ENCODE measurements at regions not wholly inside any gene's neighbourhood (a gene's known extent, or its start where the extent isn't known, plus 50 kb on each side); places are given as distances from the start of the nearest gene placed in this dataset.
A peak's percentile ranks its signal among the peaks of the same experiment; 100 is the strongest.

DNA sequence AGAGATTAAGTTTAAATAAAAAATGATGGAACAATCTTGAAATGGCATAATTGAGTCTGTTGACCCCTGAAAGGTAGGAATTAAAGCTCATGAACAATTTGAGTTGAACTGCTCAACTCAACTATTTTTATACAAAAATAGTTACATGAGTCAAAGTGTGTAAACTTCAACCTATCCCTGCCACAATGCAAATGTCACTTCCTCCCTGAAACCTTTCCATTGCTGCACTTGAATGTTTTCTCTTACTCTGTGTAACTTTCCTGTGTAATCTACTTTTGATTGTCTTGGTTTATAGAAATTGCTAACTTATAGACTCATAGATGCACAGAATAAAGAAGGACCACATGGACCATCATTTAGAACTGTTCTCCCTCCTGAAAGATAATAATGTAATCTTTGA, 218.5 kb downstream of the GBA3 start:
- DNase-seq, result no peak

DNA sequence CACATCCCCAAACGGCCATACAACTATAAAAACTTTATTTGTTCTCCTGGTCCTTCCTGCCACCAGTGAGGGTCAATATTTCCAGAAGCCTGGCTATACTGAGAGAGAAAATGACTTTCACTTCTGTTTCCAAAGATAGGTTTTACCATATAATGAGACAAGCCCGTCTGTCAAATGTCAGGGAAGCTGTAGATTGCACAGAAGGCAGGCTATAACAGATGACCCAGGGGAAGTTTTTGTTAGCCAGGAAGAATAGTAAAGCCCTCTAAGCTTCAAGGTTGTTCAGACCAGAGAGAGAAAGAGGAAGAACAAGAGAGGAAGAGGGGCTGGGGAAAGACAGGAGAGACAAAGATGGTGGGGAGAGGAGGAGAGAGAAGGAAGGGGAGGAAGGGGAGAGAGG, 217.5 kb downstream of the GBA3 start:
- intact Hi-C loops (cut with DNase I), result no loop called here

More for the DNA sequence above, 218.5 kb downstream of the GBA3 start:
- intact Hi-C loops (cut with DNase I), result no loop called here
- Histone ChIP-seq H3K27me3 (no peaks in the 10 kb centered on the region), H3K27ac (no peak overlapping the region), H3K4me1 (no peaks in the 10 kb centered on the region), H3K36me3 (no peaks in the 10 kb centered on the region), H3K9me3 (no peaks in the 10 kb centered on the region), H3K4me3 (no peak overlapping the region)
- ATAC-seq, result no peak
- TF ChIP-seq POLR2A (IDR thresholded peaks at IDR 0.05), result no peak
- TF ChIP-seq, protein P1, sequence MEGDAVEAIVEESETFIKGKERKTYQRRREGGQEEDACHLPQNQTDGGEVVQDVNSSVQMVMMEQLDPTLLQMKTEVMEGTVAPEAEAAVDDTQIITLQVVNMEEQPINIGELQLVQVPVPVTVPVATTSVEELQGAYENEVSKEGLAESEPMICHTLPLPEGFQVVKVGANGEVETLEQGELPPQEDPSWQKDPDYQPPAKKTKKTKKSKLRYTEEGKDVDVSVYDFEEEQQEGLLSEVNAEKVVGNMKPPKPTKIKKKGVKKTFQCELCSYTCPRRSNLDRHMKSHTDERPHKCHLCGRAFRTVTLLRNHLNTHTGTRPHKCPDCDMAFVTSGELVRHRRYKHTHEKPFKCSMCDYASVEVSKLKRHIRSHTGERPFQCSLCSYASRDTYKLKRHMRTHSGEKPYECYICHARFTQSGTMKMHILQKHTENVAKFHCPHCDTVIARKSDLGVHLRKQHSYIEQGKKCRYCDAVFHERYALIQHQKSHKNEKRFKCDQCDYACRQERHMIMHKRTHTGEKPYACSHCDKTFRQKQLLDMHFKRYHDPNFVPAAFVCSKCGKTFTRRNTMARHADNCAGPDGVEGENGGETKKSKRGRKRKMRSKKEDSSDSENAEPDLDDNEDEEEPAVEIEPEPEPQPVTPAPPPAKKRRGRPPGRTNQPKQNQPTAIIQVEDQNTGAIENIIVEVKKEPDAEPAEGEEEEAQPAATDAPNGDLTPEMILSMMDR (IDR thresholded peaks at IDR 0.05), result no peak

DNA sequence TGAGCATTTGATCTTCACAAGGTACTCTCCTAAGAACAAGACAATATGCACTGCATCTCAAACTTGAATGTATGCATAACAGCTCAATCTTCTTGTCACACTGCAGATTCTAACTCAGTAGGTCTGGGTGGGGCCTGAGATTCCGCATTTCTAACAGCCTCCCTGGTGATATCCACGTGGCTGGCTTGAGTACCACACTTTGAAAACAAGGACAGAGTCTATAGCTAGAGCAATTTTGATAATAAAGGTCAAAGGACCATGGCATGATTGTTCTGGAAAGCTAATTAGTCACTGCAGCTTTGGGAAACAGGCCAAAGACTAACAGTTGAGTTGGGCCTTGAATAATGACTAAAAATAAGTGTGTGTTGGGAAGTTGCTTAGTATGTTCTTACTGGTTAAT, 213.3 kb downstream of the GBA3 start:
- no peaks in the 10 kb centered on the region for H3K27me3 ChIP-seq
- H3K27ac ChIP-seq, result no peak overlapping the region
- no peaks in the 10 kb centered on the region for H3K9me3 ChIP-seq
- H3K36me3 ChIP-seq, result no peaks in the 10 kb centered on the region
- DNase-seq (no peak), ATAC-seq (no peak)
- TF ChIP-seq POLR2A (IDR thresholded peaks at IDR 0.05), result no peak
- TF ChIP-seq, protein P1 (IDR thresholded peaks at IDR 0.05), result no peak
- intact Hi-C loops (cut with DNase I), result no loop called here
- no peak overlapping the region for H3K4me3 ChIP-seq
- WGBS (ENCODE audit: insufficient coverage, low coverage, low lambda C conversion rate, missing lambda C conversion rate), result 55% methylated on average over 2 of the region's 2 CpGs
- no peaks in the 10 kb centered on the region for H3K4me1 ChIP-seq

More for the DNA sequence above, 217.5 kb downstream of the GBA3 start:
- peak in 1 of 4 donors; percentile 17 for ATAC-seq
- 24% methylated on average over 2 of the region's 2 CpGs for WGBS (ENCODE audit: insufficient coverage, low coverage, low lambda C conversion rate, missing lambda C conversion rate)
- Histone ChIP-seq H3K36me3 (no peaks in the 10 kb centered on the region), H3K4me1 (no peaks in the 10 kb centered on the region), H3K27ac (no peak overlapping the region), H3K27me3 (no peaks in the 10 kb centered on the region), H3K9me3 (no peaks in the 10 kb centered on the region), H3K4me3 (no peak overlapping the region)
- DNase-seq, result no peak
- no peak for TF ChIP-seq POLR2A (IDR thresholded peaks at IDR 0.05)
- TF ChIP-seq, protein P1 (IDR thresholded peaks at IDR 0.05), result no peak

DNA sequence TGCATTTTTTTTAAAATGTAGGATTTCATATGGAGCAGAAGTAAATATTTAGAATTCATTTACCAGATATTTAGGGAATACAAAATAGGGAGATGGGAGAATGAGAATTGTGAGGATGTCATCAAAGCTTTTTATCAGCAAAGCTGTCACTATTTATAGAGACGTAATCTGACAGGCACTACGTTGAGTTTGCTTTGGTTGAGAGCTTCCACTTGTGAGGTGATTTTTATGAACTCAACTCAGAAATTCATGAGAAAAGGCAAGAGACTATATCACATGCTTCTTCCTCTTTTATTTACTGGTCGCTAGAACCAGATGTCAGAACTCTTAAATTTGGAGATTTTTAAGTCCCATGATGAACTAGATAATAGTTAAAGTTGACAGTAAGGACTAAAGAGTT, 211.2 kb downstream of the GBA3 start:
- no peak for TF ChIP-seq POLR2A (IDR thresholded peaks at IDR 0.05)
- TF ChIP-seq, protein P1 (IDR thresholded peaks at IDR 0.05), result no peak
- Histone ChIP-seq H3K4me3 (no peak overlapping the region), H3K9me3 (no peaks in the 10 kb centered on the region), H3K4me1 (no peaks in the 10 kb centered on the region), H3K36me3 (no peaks in the 10 kb centered on the region), H3K27ac (no peak overlapping the region), H3K27me3 (no peaks in the 10 kb centered on the region)
- ATAC-seq (no peak), DNase-seq (no peak)
- intact Hi-C loops (cut with DNase I), result no loop called here
- 39% methylated on average over 3 of the region's 3 CpGs for WGBS (ENCODE audit: insufficient coverage, low coverage, low lambda C conversion rate, missing lambda C conversion rate)

DNA sequence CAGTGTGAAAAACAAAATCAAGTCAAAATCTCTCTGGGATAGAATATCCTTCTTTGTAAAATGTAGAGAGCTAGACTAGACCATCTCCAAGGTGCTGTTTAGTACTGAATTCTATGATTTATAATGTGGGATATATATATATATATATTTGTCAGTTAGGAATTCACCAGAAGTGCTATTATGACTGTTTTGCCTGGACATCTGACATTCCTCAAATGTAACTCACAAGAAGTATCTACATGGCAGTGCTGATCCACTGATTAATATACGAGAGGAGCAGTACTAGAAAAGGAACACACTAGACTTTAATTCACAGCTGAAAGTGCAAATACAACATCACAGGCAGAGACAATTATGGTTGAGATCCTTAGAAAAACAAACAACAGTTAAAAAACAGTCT, 208.9 kb downstream of the GBA3 start:
- no peaks in the 10 kb centered on the region for H3K36me3 ChIP-seq
- no peak for ATAC-seq
- 56% methylated on average over 1 of the region's 1 CpG for WGBS (ENCODE audit: insufficient coverage, low coverage, low lambda C conversion rate, missing lambda C conversion rate)
- intact Hi-C loops (cut with DNase I), result no loop called here
- no peaks in the 10 kb centered on the region for H3K27me3 ChIP-seq
- H3K4me1 ChIP-seq, result no peaks in the 10 kb centered on the region
- H3K27ac ChIP-seq, result no peak overlapping the region
- no peak overlapping the region for H3K4me3 ChIP-seq
- H3K9me3 ChIP-seq, result no peaks in the 10 kb centered on the region
- no peak for TF ChIP-seq POLR2A (IDR thresholded peaks at IDR 0.05)
- TF ChIP-seq, protein P1 (IDR thresholded peaks at IDR 0.05), result no peak
- DNase-seq, result no peak
